Stimulated activated effector memory CD8-positive, alpha-beta T cell treated with anti-CD3 and anti-CD28 coated beads, Interleukin-12 subunit alpha, Interleukin-12 subunit beta, amount 100 ng/mL, for 72 hours (primary cell): ENCODE measurements at regions not wholly inside any gene's neighbourhood (a gene's known extent, or its start where the extent isn't known, plus 50 kb on each side); places are given as distances from the start of the nearest gene placed in this dataset.

Source experiments
- ATAC-seq: fragments of 150-1000 bp; cut with Tn5 transposase; 2 replicates; pipeline ENCODE4 v1.10.0; 2021
- DNase-seq, 2 donors: peaks; one replicate each; pipeline ENCODE4 v3.0.0; 2021 to 2022; ENCODE audit warnings: low spot score in 2 of 2
- H3K27ac Mint-ChIP-seq: one replicate; pipeline ENCODE4 v1.8.0; 2022; ENCODE audit warnings: mild to moderate bottlenecking, mixed read lengths
- H3K36me3 Mint-ChIP-seq: one replicate; pipeline ENCODE4 v1.8.0; 2022; ENCODE audit warnings: mild to moderate bottlenecking, mixed read lengths
- H3K4me1 Mint-ChIP-seq: one replicate; pipeline ENCODE4 v1.8.0; 2022; ENCODE audit warnings: mixed read lengths
- H3K4me3 Mint-ChIP-seq: one replicate; pipeline ENCODE4 v1.8.0; 2022; ENCODE audit warnings: mild to moderate bottlenecking, mixed read lengths
- H3K9me3 Mint-ChIP-seq: one replicate; pipeline ENCODE4 v1.8.0; 2022; ENCODE audit warnings: mixed read lengths

- no peak for ATAC-seq
- H3K4me1 Mint-ChIP-seq: no peaks in the 10 kb centered on the region
Observed at GRCh38 chr5:171582849-171583248, 163.4 kb downstream of the FGF18 start.

GRCh38 chr5:171585981-171586380 lies 166.5 kb downstream of the FGF18 start:
- Mint-ChIP-seq H3K27ac (no peak overlapping the region), H3K4me3 (no peak overlapping the region), H3K4me1 (no peaks in the 10 kb centered on the region), H3K36me3 (no peaks in the 10 kb centered on the region), H3K9me3 (no peaks in the 10 kb centered on the region)
- DNase-seq: peak in 1 of 2 donors; percentile 41
- no peak for ATAC-seq

More at GRCh38 chr5:171582849-171583248, 163.4 kb downstream of the FGF18 start:
- Mint-ChIP-seq H3K4me3 (no peak overlapping the region), H3K27ac (no peak overlapping the region), H3K9me3 (no peaks in the 10 kb centered on the region), H3K36me3 (no peaks in the 10 kb centered on the region)
- DNase-seq: peak in 1 of 2 donors; percentile 10

- no peak overlapping the region for H3K4me3 Mint-ChIP-seq
- no peaks in the 10 kb centered on the region for H3K4me1 Mint-ChIP-seq
- no peak overlapping the region for H3K27ac Mint-ChIP-seq
- DNase-seq (peak in 1 of 2 donors; percentile 8), ATAC-seq (no peak)
- H3K36me3 Mint-ChIP-seq: no peaks in the 10 kb centered on the region
- H3K9me3 Mint-ChIP-seq: no peaks in the 10 kb centered on the region
Observed at GRCh38 chr5:171586436-171586835, 167.0 kb downstream of the FGF18 start.

GRCh38 chr5:171588046-171588445 lies 168.6 kb downstream of the FGF18 start:
- no peaks in the 10 kb centered on the region for H3K9me3 Mint-ChIP-seq

GRCh38 chr5:171588790-171589189 lies 169.3 kb downstream of the FGF18 start:
- no peak for DNase-seq
- Mint-ChIP-seq H3K36me3 (no peaks in the 10 kb centered on the region), H3K27ac (no peak overlapping the region), H3K9me3 (no peaks in the 10 kb centered on the region), H3K4me1 (no peaks in the 10 kb centered on the region), H3K4me3 (no peak overlapping the region)
- no peak for ATAC-seq

More at GRCh38 chr5:171588046-171588445, 168.6 kb downstream of the FGF18 start:
- ATAC-seq (no peak), DNase-seq (peak in 1 of 2 donors; percentile 13)
- Mint-ChIP-seq H3K36me3 (no peaks in the 10 kb centered on the region), H3K4me1 (no peaks in the 10 kb centered on the region), H3K27ac (no peak overlapping the region), H3K4me3 (no peak overlapping the region)

GRCh38 chr5:171589461-171589860 lies 170.0 kb downstream of the FGF18 start:
- Mint-ChIP-seq H3K4me3 (no peak overlapping the region), H3K27ac (no peak overlapping the region), H3K4me1 (no peaks in the 10 kb centered on the region), H3K36me3 (no peaks in the 10 kb centered on the region), H3K9me3 (no peaks in the 10 kb centered on the region)
- ATAC-seq: no peak
- peak in 1 of 2 donors; percentile 33 for DNase-seq

GRCh38 chr5:171592076-171592475 lies 172.6 kb downstream of the FGF18 start:
- H3K36me3 Mint-ChIP-seq: no peaks in the 10 kb centered on the region
- no peaks in the 10 kb centered on the region for H3K9me3 Mint-ChIP-seq
- H3K4me3 Mint-ChIP-seq: no peak overlapping the region
- ATAC-seq (no peak), DNase-seq (no peak)
- no peak overlapping the region for H3K27ac Mint-ChIP-seq
- H3K4me1 Mint-ChIP-seq: no peaks in the 10 kb centered on the region

- Mint-ChIP-seq H3K4me1 (no peaks in the 10 kb centered on the region), H3K4me3 (no peak overlapping the region), H3K36me3 (no peaks in the 10 kb centered on the region), H3K9me3 (no peaks in the 10 kb centered on the region), H3K27ac (no peak overlapping the region)
- DNase-seq: no peak
- no peak for ATAC-seq
Observed at GRCh38 chr5:171592736-171593135, 173.3 kb downstream of the FGF18 start.

- Mint-ChIP-seq H3K4me3 (no peak overlapping the region), H3K27ac (no peak overlapping the region), H3K9me3 (no peaks in the 10 kb centered on the region), H3K4me1 (no peaks in the 10 kb centered on the region), H3K36me3 (no peaks in the 10 kb centered on the region)
- ATAC-seq: no peak
- no peak for DNase-seq
Observed at GRCh38 chr5:171593401-171593800, 174.0 kb downstream of the FGF18 start.

- Mint-ChIP-seq H3K36me3 (no peaks in the 10 kb centered on the region), H3K4me1 (no peaks in the 10 kb centered on the region), H3K4me3 (no peak overlapping the region), H3K27ac (no peak overlapping the region), H3K9me3 (no peaks in the 10 kb centered on the region)
- no peak for DNase-seq
- ATAC-seq: no peak
Observed at GRCh38 chr5:171593976-171594375, 174.5 kb downstream of the FGF18 start.

- no peak overlapping the region for H3K27ac Mint-ChIP-seq
- H3K36me3 Mint-ChIP-seq: no peaks in the 10 kb centered on the region
- no peak overlapping the region for H3K4me3 Mint-ChIP-seq
- peaks cover under 1% of the 10 kb centered on the region for H3K4me1 Mint-ChIP-seq
- DNase-seq (no peak), ATAC-seq (no peak)
- H3K9me3 Mint-ChIP-seq: no peaks in the 10 kb centered on the region
Observed at GRCh38 chr5:171595401-171595800, 176.0 kb downstream of the FGF18 start.

GRCh38 chr5:171595801-171596231 lies 176.4 kb downstream of the FGF18 start:
- no peaks in the 10 kb centered on the region for H3K36me3 Mint-ChIP-seq
- H3K4me3 Mint-ChIP-seq: no peak overlapping the region
- H3K4me1 Mint-ChIP-seq: peaks cover 5% of the 10 kb centered on the region
- H3K9me3 Mint-ChIP-seq: no peaks in the 10 kb centered on the region
- ATAC-seq (peak; percentile 76), DNase-seq (no peak)
- H3K27ac Mint-ChIP-seq: no peak overlapping the region

GRCh38 chr5:171596391-171596878 lies 177.0 kb downstream of the FGF18 start:
- Mint-ChIP-seq H3K27ac (no peak overlapping the region), H3K36me3 (no peaks in the 10 kb centered on the region), H3K9me3 (no peaks in the 10 kb centered on the region), H3K4me1 (peaks cover 7% of the 10 kb centered on the region), H3K4me3 (no peak overlapping the region)
- no peak for ATAC-seq
- DNase-seq: no peak

- Mint-ChIP-seq H3K36me3 (no peaks in the 10 kb centered on the region), H3K9me3 (no peaks in the 10 kb centered on the region), H3K27ac (no peak overlapping the region), H3K4me3 (no peak overlapping the region), H3K4me1 (peaks cover 7% of the 10 kb centered on the region)
- DNase-seq (no peak), ATAC-seq (no peak)
Observed at GRCh38 chr5:171597946-171598640, 178.6 kb downstream of the FGF18 start.

- no peak for DNase-seq
- Mint-ChIP-seq H3K4me1 (peaks cover 7% of the 10 kb centered on the region), H3K36me3 (no peaks in the 10 kb centered on the region), H3K4me3 (no peak overlapping the region), H3K27ac (no peak overlapping the region), H3K9me3 (no peaks in the 10 kb centered on the region)
- ATAC-seq: no peak
Observed at GRCh38 chr5:171598641-171599152, 179.2 kb downstream of the FGF18 start.

- DNase-seq (no peak), ATAC-seq (no peak)
- no peak overlapping the region for H3K4me3 Mint-ChIP-seq
- H3K9me3 Mint-ChIP-seq: no peaks in the 10 kb centered on the region
- peaks cover 7% of the 10 kb centered on the region for H3K4me1 Mint-ChIP-seq
- no peak overlapping the region for H3K27ac Mint-ChIP-seq
- H3K36me3 Mint-ChIP-seq: no peaks in the 10 kb centered on the region
Observed at GRCh38 chr5:171599411-171599810, 180.0 kb downstream of the FGF18 start.
